Right atrium auricular region (tissue), 2 donors: ENCODE measurements at regions not wholly inside any gene's neighbourhood (a gene's known extent, or its start where the extent isn't known, plus 50 kb on each side); places are given as distances from the start of the nearest gene placed in this dataset.

Experiments
- DNase-seq: peaks from one replicate; pipeline ENCODE4 v3.0.0-alpha.2; 2019; ENCODE audit warnings: low spot score
- H3K27ac ChIP-seq, 2 donors: fragments of 200-600 bp; sonication (generic); 1 replicate in 1 of 2; 2 replicates in 1 of 2; pipeline ENCODE4 v1.5.1; 2016 to 2019
- H3K27me3 ChIP-seq, 2 donors: fragments of 200-600 bp; sonication (generic); one replicate each; pipeline versions ENCODE4 v1.5.1 to v1.6.0; 2017 to 2019
- H3K36me3 ChIP-seq: fragments of 200-600 bp; sonication (generic); one replicate; pipeline ENCODE4 v1.5.1; 2016
- H3K4me1 ChIP-seq, 2 donors: fragments of 200-600 bp; sonication (generic); one replicate each; pipeline versions ENCODE4 v1.5.1 to v1.6.0; 2017 to 2019
- H3K4me3 ChIP-seq, 2 donors: fragments of 200-600 bp; sonication (generic); 1 replicate in 1 of 2; 2 replicates in 1 of 2; pipeline ENCODE4 v1.5.1; 2017 to 2019; ENCODE audit warnings: mild to moderate bottlenecking in 1 of 2, moderate library complexity in 1 of 2
- H3K9me3 ChIP-seq, 2 donors: fragments of 200-600 bp; sonication (generic); one replicate each; pipeline ENCODE4 v1.5.1; 2019
- TF ChIP-seq, protein P1 (sequence below), 2 donors: fragments of 200-600 bp; sonication (generic); IDR thresholded peaks; one replicate each; pipeline ENCODE4 v1.5.1; 2019; ENCODE audit warnings: antibody characterized with exemption in 2 of 2

DNA sequence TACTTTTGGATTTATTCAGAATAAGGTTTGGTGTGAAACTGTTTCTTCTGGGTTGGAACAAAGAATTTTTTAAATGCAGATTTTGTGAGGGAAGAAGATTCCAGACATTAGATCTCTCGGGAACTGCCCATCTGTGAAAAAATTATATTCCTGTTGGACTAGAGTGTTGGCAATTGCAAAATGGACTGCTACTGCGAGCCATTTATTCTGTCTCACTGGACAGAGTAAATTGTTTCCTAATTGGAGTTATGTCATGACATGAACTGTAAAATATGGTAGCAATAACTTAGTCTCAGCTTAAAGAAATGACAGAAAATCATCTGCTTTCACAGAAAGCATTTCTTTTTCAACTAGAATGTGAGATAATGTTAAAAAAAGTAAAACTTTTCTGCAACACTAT, 86.0 kb upstream of the MYCBP2 start:
- no peak for DNase-seq
- TF ChIP-seq, protein P1, sequence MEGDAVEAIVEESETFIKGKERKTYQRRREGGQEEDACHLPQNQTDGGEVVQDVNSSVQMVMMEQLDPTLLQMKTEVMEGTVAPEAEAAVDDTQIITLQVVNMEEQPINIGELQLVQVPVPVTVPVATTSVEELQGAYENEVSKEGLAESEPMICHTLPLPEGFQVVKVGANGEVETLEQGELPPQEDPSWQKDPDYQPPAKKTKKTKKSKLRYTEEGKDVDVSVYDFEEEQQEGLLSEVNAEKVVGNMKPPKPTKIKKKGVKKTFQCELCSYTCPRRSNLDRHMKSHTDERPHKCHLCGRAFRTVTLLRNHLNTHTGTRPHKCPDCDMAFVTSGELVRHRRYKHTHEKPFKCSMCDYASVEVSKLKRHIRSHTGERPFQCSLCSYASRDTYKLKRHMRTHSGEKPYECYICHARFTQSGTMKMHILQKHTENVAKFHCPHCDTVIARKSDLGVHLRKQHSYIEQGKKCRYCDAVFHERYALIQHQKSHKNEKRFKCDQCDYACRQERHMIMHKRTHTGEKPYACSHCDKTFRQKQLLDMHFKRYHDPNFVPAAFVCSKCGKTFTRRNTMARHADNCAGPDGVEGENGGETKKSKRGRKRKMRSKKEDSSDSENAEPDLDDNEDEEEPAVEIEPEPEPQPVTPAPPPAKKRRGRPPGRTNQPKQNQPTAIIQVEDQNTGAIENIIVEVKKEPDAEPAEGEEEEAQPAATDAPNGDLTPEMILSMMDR (IDR thresholded peaks at IDR 0.05), result no peak
- Histone ChIP-seq H3K27ac (no peak overlapping the region), H3K27me3 (no peaks in the 10 kb centered on the region), H3K4me1 (no peaks in the 10 kb centered on the region), H3K4me3 (no peak overlapping the region), H3K9me3 (no peaks in the 10 kb centered on the region), H3K36me3 (no peaks in the 10 kb centered on the region)

DNA sequence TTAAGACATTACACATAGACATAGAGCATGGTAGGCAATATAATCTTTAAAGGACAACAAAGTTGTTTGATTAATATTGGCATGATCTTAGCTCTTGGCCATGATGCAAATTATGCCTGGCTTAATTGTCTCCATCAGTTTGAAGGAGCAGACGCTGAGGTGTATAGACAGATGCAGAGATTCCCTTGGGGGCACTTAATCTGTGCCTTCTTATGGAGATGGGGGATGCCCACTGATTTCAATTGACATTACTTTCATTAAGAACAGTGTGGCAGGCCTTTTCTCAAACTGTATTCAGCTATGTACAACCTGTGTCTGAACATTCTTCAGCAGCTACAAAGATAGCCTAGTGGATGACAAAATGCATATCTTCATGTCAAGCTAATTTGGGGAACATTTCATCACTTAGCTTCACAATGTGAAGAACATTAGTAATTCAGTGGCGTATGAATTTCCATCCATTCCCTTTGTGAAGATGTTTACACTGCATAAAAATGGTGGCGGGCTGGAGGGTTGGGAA, 85.3 kb upstream of the MYCBP2 start:
- Histone ChIP-seq H3K27ac (no peak overlapping the region), H3K9me3 (no peaks in the 10 kb centered on the region), H3K4me3 (no peak overlapping the region), H3K36me3 (no peaks in the 10 kb centered on the region), H3K4me1 (no peaks in the 10 kb centered on the region), H3K27me3 (no peaks in the 10 kb centered on the region)
- DNase-seq, result no peak
- TF ChIP-seq, protein P1 (IDR thresholded peaks at IDR 0.05), result no peak

DNA sequence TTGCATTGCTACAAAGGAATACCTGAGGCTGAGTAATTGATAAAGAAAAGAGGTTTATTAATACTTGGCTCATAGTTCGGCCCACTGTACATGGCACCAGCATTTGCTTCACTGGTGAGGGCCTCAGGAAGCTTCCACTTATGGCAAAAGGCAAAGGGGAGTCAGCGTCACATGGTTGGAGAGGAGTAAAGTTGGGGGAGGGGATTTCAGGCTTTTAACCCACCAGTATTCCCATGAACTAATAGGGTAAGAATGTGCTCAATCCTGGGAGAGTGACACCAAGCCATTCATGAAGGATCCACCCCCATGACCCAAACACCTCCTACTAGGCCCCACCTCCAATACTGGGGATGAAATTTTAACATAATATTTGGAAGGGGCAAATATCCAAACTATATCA, 82.5 kb upstream of the MYCBP2 start:
- no peak overlapping the region for H3K4me3 ChIP-seq
- H3K27ac ChIP-seq, result no peak overlapping the region
- TF ChIP-seq, protein P1 (IDR thresholded peaks at IDR 0.05), result no peak
- DNase-seq, result no peak
- H3K36me3 ChIP-seq, result no peaks in the 10 kb centered on the region
- H3K9me3 ChIP-seq, result no peaks in the 10 kb centered on the region
- no peaks in the 10 kb centered on the region for H3K4me1 ChIP-seq
- H3K27me3 ChIP-seq, result no peaks in the 10 kb centered on the region

DNA sequence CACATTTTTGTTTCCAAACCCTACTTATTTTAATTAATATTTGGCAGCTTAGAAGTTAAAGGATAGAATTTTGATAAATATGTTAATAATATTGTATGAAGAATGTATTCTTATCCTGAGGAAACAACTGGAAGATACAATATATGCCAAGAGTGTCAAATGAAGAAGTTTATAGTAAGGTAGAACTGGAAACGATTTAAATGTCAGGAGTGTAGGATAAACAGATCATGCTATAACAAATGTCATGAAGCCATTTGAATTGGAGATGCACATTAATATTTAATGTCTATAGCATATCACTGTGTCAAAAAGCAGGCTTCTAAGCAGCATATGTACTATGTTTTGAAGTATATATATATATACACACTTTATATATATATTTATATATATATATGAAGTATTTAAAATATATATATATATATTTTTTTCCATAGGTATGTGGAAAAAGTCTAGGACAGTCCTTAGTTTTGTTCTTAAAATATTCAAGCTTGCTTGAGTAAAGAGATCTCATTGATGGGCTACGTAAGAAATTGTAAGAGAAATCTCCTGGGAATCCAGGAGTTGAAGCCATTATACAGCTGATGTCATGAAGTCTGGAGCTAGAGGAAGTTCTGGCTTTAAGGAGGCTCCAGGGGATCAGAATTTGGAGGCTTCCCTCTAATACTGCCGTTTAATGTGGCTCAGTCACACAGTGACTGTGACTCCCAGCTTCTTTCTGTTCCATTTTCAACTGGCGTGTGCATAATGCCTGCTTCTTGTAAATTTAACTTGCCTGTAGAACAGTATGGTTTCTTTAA, 79.9 kb upstream of the MYCBP2 start:
- DNase-seq, result no peak
- Histone ChIP-seq H3K27me3 (no peaks in the 10 kb centered on the region), H3K4me3 (no peak overlapping the region), H3K27ac (no peak overlapping the region), H3K9me3 (no peaks in the 10 kb centered on the region), H3K4me1 (no peaks in the 10 kb centered on the region), H3K36me3 (no peaks in the 10 kb centered on the region)
- TF ChIP-seq, protein P1 (IDR thresholded peaks at IDR 0.05), result no peak

DNA sequence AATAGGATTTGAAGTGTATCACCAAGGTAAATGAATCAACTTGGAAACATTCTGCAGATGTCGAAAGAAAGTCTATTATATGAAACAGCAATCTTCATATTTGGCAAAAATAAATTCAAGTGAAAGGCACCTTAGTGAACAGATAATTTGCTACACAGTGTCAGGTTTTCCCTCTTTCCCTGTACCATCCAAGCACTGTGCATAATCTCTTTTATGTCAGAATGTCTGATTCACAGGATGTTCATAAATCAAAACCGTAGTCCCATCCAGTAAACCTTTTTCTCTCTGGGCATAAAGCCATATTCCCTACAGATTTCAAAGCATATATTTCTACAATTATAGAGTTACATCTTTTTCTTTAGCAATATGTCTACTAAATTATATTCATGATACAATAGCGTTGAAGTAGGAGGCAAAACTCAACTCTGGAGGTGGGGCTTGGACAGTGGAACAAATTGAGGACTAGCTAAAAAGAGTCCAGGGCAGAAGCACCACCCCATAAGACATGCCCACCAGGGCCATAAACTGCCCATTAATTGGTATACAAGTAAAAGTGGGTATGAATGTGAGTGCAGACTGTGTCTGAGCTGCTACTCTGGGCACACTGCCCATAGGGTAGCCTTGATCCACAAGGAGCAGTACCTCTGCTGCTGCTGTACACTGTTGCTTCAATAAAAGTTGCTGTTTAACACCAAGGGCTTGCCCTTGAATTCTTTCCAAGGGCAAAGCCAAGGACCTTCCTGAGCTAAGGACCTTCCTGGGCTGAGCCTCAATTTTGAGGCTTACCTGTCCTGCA, 72.1 kb upstream of the MYCBP2 start:
- no peaks in the 10 kb centered on the region for H3K4me1 ChIP-seq
- TF ChIP-seq, protein P1 (IDR thresholded peaks at IDR 0.05), result no peak
- no peak for DNase-seq
- H3K36me3 ChIP-seq, result no peaks in the 10 kb centered on the region
- H3K4me3 ChIP-seq, result no peak overlapping the region
- no peaks in the 10 kb centered on the region for H3K27me3 ChIP-seq
- no peaks in the 10 kb centered on the region for H3K9me3 ChIP-seq
- H3K27ac ChIP-seq, result no peak overlapping the region
